ENCODE measurements at regions not wholly inside any gene's neighbourhood (a gene's known extent, or its start where the extent isn't known, plus 50 kb on each side); places are given as distances from the start of the nearest gene placed in this dataset.

DNA sequence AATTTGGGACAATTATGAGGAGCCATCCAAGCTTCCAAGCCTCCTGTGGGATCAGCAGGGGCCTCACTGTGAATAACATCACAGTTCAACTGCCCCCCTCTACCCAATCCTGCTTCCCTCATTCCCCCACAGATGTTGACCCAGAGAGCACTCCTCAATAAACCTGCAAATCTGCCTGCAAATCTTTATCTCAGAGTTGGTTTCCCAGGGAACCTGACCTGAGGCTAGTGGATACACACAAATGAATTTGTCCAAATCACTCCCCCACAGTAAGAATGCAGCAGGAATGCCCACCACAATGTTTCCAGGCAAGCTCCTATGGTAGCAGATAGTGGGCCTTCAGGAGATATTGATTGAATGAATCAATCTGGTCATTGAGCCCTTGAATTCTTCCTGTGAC is 56.4 kb upstream of the HIVEP3 start:
- TF ChIP-seq BACH2 (CRISPR knock-in tag; IDR thresholded peaks at IDR 0.05; ENCODE audit: borderline replicate concordance): no peak
- TF ChIP-seq ZNF565 (CRISPR knock-in tag; conservative IDR thresholded peaks at IDR 0.05; ENCODE audit: low read depth): no peak
- no peak for TF ChIP-seq RARB (CRISPR knock-in tag; IDR thresholded peaks at IDR 0.05)
- TF ChIP-seq SNAI2 (CRISPR knock-in tag; IDR thresholded peaks at IDR 0.05): no peak
- TF ChIP-seq ZNF8 (CRISPR knock-in tag; IDR thresholded peaks at IDR 0.05): no peak
- TF ChIP-seq ESRRG (CRISPR knock-in tag; IDR thresholded peaks at IDR 0.05): no peak
- TF ChIP-seq, protein P1, sequence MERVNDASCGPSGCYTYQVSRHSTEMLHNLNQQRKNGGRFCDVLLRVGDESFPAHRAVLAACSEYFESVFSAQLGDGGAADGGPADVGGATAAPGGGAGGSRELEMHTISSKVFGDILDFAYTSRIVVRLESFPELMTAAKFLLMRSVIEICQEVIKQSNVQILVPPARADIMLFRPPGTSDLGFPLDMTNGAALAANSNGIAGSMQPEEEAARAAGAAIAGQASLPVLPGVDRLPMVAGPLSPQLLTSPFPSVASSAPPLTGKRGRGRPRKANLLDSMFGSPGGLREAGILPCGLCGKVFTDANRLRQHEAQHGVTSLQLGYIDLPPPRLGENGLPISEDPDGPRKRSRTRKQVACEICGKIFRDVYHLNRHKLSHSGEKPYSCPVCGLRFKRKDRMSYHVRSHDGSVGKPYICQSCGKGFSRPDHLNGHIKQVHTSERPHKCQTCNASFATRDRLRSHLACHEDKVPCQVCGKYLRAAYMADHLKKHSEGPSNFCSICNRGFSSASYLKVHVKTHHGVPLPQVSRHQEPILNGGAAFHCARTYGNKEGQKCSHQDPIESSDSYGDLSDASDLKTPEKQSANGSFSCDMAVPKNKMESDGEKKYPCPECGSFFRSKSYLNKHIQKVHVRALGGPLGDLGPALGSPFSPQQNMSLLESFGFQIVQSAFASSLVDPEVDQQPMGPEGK (CRISPR knock-in tag; IDR thresholded peaks at IDR 0.05; ENCODE audit: borderline replicate concordance): no peak
- TF ChIP-seq, protein P2, sequence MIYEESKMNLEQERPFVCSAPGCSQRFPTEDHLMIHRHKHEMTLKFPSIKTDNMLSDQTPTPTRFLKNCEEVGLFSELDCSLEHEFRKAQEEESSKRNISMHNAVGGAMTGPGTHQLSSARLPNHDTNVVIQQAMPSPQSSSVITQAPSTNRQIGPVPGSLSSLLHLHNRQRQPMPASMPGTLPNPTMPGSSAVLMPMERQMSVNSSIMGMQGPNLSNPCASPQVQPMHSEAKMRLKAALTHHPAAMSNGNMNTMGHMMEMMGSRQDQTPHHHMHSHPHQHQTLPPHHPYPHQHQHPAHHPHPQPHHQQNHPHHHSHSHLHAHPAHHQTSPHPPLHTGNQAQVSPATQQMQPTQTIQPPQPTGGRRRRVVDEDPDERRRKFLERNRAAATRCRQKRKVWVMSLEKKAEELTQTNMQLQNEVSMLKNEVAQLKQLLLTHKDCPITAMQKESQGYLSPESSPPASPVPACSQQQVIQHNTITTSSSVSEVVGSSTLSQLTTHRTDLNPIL (CRISPR knock-in tag; IDR thresholded peaks at IDR 0.05; ENCODE audit: low read depth): no peak
- no peak for TF ChIP-seq ZFP3 (CRISPR knock-in tag; IDR thresholded peaks at IDR 0.05)
- TF ChIP-seq ZFP30 (CRISPR knock-in tag; IDR thresholded peaks at IDR 0.05): no peak
- no peak for TF ChIP-seq PPARA (CRISPR knock-in tag; IDR thresholded peaks at IDR 0.05; ENCODE audit: borderline replicate concordance)

Data from SK-N-SH treated with all-trans-retinoic acid at 6 μM for 48 hours (cell line).